GM21447 (cell line): ENCODE measurements at regions not wholly inside any gene's neighbourhood (a gene's known extent, or its start where the extent isn't known, plus 50 kb on each side); places are given as distances from the start of the nearest gene placed in this dataset.

Experiments
- ATAC-seq: cut with Tn5 transposase; IDR thresholded peaks from one replicate; pipeline ENCODE4 v1.9.1; 2021; ENCODE audit not compliant: unreplicated experiment

DNA sequence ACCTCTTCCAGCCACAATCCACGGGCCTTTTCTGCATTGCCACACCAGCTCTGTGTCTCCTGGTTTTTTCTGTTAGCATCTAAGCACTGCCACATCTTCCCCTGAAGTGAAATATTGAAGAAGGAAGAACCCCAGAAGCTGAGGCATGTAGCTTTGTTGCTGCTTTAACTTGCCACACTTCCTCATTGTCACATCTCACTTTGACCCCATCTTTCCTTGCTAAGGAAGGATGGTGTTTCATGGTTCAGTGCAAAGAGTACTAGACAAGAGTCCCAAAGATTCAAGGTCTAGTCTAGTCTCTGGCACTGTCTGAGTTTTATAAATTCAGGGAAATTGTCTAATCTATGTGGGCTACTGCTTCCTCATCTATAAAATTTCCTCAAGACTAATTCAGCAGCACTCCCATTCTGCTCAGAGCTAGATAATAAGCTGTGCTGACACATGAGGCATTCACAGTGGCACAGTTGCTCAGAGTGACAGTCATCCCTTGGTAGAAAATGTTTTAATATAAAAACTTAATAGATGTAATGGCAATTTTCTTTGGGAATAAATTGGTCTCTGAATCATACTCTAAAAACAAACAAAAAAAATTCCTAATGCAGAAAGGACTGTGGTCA is 483.0 kb upstream of the ID2 start:
- no peak for ATAC-seq

DNA sequence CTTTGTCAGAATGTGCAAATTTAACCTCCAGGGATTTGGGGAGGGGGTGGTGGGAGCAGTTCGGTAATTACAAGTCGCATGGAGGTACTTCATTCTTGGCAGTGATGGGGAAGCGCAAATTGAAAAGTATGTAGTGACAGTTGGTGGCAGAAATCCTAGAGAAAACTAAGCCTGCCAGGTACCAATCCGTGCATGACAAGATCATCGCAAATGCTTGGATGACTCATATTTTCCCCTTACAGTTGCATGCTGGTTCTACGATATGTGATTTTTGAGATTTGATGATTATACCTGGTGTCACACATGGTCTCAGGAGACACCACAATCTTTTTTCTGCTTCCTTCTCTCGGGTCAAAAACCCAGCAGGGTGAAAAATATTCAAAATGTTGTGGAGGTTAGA is 479.7 kb upstream of the ID2 start:
- ATAC-seq, result peak; percentile 90

GRCh38 chr2:8203364-8203763 is 478.5 kb upstream of the ID2 start:
- no peak for ATAC-seq

GRCh38 chr2:8204711-8205110 is 477.1 kb upstream of the ID2 start:
- no peak for ATAC-seq

GRCh38 chr2:8209494-8209893 is 472.4 kb upstream of the ID2 start:
- no peak for ATAC-seq

GRCh38 chr2:8211384-8211783 is 470.5 kb upstream of the ID2 start:
- no peak for ATAC-seq

- ATAC-seq, result no peak
Measured at GRCh38 chr2:8212239-8212638, 469.6 kb upstream of the ID2 start.

- ATAC-seq, result no peak
Measured at GRCh38 chr2:8214036-8214615, 467.7 kb upstream of the ID2 start.

- peak; percentile 93 for ATAC-seq
Measured at GRCh38 chr2:8215159-8215863, 466.5 kb upstream of the ID2 start.

DNA sequence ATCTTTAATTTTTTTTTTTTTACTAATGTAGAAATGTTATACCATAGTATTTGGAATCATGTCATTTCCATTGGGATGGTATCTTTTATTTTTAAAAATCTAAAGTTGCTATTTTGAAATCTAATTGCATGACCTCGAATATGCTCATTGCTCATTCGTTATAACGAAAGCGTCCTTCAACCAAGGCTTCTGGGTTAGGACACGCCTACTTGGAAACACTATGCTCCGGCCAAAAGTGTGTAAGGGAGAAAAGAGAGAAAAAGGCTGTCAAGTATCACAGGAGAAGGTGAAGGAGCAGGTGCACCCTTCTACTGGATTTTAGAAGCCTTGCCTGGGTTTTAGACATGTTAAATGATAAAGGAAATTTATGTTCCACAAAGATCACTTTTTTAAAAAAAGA is 465.9 kb upstream of the ID2 start:
- ATAC-seq, result no peak

- ATAC-seq, result no peak
Measured at GRCh38 chr2:8216397-8216796, 465.5 kb upstream of the ID2 start.

GRCh38 chr2:8217468-8218030 is 464.3 kb upstream of the ID2 start:
- no peak for ATAC-seq

GRCh38 chr2:8219096-8219495 is 462.8 kb upstream of the ID2 start:
- no peak for ATAC-seq

DNA sequence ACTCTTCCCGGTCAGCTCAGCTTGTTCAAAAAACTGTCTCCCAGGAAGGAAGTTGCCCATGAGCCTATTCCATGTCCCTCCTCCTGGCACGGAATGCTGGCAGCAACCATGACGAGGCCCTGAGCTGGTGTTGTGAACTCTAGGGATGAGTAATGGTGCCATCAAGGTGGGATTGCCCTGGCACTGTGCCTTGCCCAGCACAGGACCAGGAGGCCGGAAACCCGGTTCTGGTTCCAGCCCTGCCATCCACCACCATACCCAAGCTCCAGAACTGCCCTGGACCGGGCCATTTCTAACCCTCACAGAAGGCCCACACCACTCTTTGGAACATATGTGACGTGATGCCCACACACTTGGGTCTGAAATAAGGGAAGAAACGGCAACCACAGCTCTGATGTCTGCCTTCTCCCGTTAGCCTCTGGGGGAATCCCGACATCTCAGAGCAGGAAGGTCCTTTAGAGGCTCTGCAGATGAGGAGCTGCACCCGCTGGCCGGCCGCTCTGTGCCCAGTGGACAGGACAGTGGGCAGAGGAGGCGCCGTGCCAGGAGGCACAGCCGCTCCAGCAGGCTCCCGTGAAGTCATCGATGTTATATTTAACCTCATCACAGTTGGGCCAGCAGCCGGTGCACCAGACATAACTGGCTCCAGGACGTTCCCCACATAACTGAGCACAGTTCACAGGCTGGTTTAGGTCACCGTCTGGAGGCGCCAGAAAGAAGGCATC is 462.1 kb upstream of the ID2 start:
- ATAC-seq, result no peak

DNA sequence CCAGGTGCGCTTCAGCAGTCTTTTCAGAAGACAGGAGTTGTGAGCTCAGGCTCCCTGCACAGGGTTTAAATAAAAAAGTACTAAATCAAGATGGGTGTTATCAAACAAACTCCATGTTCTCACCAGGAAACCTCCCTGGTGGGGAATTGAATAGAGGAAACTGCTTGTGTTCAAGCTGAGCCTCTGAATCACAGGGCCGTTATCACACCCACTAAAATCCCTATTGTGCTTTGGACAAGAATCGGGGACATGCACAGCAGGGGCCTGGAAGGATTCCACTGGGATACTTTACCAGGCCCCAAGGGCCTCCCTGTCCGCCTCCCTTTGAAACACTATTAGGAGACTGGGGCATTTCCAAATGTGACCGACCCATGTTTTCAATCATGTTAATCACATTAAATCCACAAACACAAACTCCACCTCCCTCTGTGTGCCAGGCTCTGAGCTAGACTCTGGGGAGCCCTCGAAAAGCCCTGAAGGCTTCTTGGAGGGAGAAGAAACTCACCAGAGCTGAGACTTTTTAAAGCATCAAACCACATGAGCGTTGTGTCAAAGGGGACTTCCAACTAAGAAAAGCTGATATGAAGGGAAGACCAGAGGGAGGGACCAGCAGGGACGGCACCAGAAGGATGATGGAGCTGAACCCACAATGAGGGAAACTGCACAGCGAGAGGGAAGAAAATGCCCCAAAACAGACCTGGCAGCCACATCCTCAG is 458.7 kb upstream of the ID2 start:
- no peak for ATAC-seq

DNA sequence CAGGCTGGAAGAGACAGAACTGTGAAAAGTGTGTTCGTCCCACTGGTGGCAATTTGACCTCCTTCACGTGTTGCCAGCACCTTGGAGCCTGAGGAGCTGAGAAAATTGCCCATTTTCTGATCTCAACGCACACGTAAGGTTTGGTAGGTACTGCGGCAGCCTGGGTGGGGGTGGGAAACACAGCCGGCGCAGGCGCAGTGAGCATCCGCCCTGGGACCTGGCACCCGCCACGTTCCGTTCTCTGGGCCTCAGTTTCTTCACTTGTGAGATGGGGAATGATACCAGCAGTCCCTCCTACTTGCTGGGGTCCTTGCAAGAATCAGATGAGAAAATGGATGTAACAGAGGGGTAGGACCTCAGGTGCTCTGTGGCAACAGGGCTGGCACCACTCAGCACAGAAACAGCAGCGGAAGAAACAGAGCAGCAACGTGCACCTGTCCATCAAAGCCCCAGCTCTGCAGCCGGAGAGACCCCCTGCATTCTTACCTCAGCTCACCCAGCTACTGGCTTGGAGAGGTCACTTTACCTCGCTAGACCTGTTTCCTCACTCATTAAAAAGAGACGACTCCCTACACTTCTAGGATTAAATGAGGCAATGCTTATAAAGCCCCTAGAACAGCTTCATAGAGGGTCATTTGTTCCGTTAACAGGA is 458.0 kb upstream of the ID2 start:
- no peak for ATAC-seq

GRCh38 chr2:8224347-8225190 is 457.3 kb upstream of the ID2 start:
- ATAC-seq, result no peak

- no peak for ATAC-seq
Measured at GRCh38 chr2:8225266-8225665, 456.6 kb upstream of the ID2 start.

DNA sequence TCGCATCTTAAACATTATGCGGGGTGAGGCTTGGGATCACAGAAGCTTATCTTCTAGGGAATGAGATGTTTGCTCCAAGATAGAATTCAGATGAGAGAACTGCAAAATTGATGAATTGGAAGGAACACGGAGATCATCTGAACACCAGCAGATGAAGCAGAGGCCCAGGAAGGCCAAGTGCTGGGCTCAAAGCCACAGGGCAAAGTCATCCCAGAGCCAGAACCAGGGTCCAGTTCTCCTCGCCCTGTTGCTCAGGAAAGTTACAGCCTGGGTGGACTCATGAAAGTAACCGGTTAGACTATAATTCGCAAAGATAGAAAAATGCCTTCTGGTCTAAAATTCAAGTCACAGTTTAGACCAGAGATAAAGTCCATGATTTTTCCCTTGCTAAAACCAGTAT is 456.1 kb upstream of the ID2 start:
- no peak for ATAC-seq
